Calu3 (cell line): ENCODE measurements at regions not wholly inside any gene's neighbourhood (a gene's known extent, or its start where the extent isn't known, plus 50 kb on each side); places are given as distances from the start of the nearest gene placed in this dataset.

ENCODE experiments used
- BruUV-seq: library from RNA; stranded (reverse); fragments of 400-500 nt; replicated peaks from 2 replicates; lab custom pipeline; 2021; lab: Mats Ljungman, UMichigan
- CTCF ChIA-PET: fragments of 300-600 bp; sonication (Branson Sonifier 250); formaldehyde crosslinking; loops from one replicate; lab custom pipeline; 2022; ENCODE audit warnings: antibody characterized with exemption; lab: Charles Lee
- DNase-seq: peaks from one replicate; pipeline ENCODE4 v3.0.0; 2022
- H3K27ac Mint-ChIP-seq: one replicate; pipeline ENCODE4 v1.8.0; 2022; ENCODE audit warnings: mixed read lengths; ENCODE audit not compliant: unreplicated experiment
- H3K27me3 Mint-ChIP-seq: one replicate; pipeline ENCODE4 v1.8.0; 2022; ENCODE audit warnings: mixed read lengths; ENCODE audit not compliant: unreplicated experiment
- H3K36me3 Mint-ChIP-seq: one replicate; pipeline ENCODE4 v1.8.0; 2022; ENCODE audit warnings: mild to moderate bottlenecking, moderate library complexity, mixed read lengths; ENCODE audit not compliant: insufficient read depth, unreplicated experiment
- H3K4me1 Mint-ChIP-seq: one replicate; pipeline ENCODE4 v1.8.0; 2022; ENCODE audit warnings: mild to moderate bottlenecking, low read depth, mixed read lengths; ENCODE audit not compliant: unreplicated experiment
- H3K4me3 Mint-ChIP-seq: one replicate; pipeline ENCODE4 v1.8.0; 2022; ENCODE audit warnings: mild to moderate bottlenecking, low read depth, moderate library complexity, mixed read lengths; ENCODE audit not compliant: unreplicated experiment
- H3K9me3 Mint-ChIP-seq: one replicate; pipeline ENCODE4 v1.8.0; 2022; ENCODE audit warnings: low read depth, mixed read lengths; ENCODE audit not compliant: unreplicated experiment
- CTCF ChIP-seq: fragments of 200-600 bp; IDR thresholded peaks from one replicate; pipeline ENCODE4 v1.8.0; 2022; ENCODE audit warnings: antibody characterized with exemption; ENCODE audit not compliant: unreplicated experiment
- intact Hi-C: fragments of 100-400 bp; cut with micrococcal nuclease; formaldehyde crosslinking; loops from one replicate; pipeline ENCODE4 v1.10.0; 2022; ENCODE audit not compliant: unreplicated experiment

DNA sequence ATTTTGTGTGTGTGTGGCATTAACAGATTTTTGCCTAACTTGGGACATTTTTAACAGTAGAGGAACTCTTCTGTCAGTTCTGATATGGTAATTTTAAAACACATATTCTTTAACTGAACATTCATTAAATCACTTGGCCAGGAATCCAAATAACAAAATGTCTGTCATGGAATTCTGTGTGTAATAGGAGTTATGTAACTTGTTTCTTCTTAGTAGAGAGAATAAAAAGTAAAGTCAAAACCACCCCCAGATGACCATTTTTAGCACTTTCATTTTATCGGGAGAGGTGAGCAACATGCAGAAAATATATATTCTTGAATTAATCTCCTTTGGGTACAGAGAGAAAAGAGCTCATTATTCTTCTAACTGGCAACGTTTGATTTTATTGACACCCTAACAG is 1740.3 kb downstream of the STIM2 start:
- Mint-ChIP-seq H3K27me3 (no peaks in the 10 kb centered on the region), H3K4me1 (no peaks in the 10 kb centered on the region), H3K36me3 (no peaks in the 10 kb centered on the region), H3K27ac (no peak overlapping the region), H3K4me3 (no peak overlapping the region), H3K9me3 (peaks cover 8% of the 10 kb centered on the region)
- CTCF ChIA-PET, result no interaction called here
- no TSS peak for BruUV-seq
- DNase-seq, result no peak
- no peak for TF ChIP-seq CTCF
- intact Hi-C loops, result no loop called here

DNA sequence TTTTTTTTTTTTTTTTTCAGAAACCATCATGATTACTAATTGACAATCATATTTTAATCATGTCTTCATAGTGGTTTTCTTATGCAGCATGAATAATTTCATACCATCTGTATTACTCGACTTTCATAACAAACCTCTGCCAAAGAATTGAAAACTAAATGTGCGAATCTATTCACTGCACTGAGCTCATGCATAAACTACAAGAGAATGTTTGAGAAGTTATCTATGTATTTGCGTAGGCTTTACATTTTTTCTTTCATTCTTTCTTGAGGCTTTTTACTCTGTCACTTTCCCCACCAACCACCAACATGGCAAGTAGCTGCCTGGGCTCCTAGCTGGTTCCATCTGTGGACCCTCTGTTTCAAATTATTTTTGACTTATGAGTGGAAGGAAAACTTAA is 1761.0 kb downstream of the STIM2 start:
- no peak for DNase-seq
- no peak overlapping the region for H3K27ac Mint-ChIP-seq
- no peak overlapping the region for H3K4me3 Mint-ChIP-seq
- intact Hi-C loops, result no loop called here
- no peaks in the 10 kb centered on the region for H3K27me3 Mint-ChIP-seq
- no peaks in the 10 kb centered on the region for H3K4me1 Mint-ChIP-seq
- no peak for TF ChIP-seq CTCF
- BruUV-seq, result no TSS peak
- peaks cover 6% of the 10 kb centered on the region for H3K9me3 Mint-ChIP-seq
- H3K36me3 Mint-ChIP-seq, result no peaks in the 10 kb centered on the region
- CTCF ChIA-PET, result no interaction called here

DNA sequence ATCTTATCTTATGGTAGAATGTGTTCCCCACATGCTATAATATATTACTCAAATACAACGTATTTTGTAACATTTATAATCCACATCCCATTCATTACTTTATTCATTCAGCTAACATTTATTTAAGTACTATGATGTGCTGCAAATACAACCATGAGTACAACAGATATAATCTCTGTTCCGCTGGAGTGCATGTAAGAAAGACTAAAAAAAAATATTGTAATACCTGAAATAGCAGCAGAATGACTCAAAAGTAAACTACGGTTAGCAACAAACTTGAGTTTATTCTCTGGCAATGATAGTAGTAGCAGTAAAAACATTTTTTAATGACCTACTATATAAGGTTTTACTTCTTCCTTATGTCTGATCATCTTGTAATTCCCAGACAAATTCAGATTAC is 1776.3 kb downstream of the STIM2 start:
- BruUV-seq, result no TSS peak
- Mint-ChIP-seq H3K27me3 (no peaks in the 10 kb centered on the region), H3K36me3 (no peaks in the 10 kb centered on the region), H3K9me3 (no peaks in the 10 kb centered on the region), H3K4me3 (no peak overlapping the region), H3K27ac (no peak overlapping the region), H3K4me1 (no peaks in the 10 kb centered on the region)
- CTCF ChIA-PET, result no interaction called here
- intact Hi-C loops, result no loop called here
- DNase-seq, result no peak
- no peak for TF ChIP-seq CTCF

DNA sequence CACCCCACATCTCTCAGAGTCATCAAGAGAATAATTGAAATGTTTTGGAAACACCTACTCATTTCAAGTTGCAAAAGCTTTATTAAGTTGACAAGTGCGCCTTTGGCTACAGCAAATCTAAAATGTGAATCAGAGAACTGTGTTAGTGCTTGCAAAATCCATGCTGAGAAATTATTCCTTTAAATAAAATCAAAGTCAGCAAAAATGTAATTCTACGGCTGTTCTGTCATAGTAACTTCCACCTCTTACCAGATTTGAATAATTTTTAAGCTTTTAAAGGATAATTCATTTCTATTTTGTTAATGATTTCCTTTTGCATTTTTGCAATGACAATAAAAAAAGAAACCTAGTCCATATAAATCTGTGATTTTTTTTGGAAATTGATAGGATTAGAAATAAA is 1779.1 kb downstream of the STIM2 start:
- no peak for DNase-seq
- no TSS peak for BruUV-seq
- CTCF ChIA-PET, result no interaction called here

More for the DNA sequence above, 1779.1 kb downstream of the STIM2 start:
- no peaks in the 10 kb centered on the region for H3K36me3 Mint-ChIP-seq
- no peaks in the 10 kb centered on the region for H3K27me3 Mint-ChIP-seq
- no peak for TF ChIP-seq CTCF
- H3K4me1 Mint-ChIP-seq, result no peaks in the 10 kb centered on the region
- no peak overlapping the region for H3K27ac Mint-ChIP-seq
- no peak overlapping the region for H3K4me3 Mint-ChIP-seq
- intact Hi-C loops, result no loop called here
- H3K9me3 Mint-ChIP-seq, result no peaks in the 10 kb centered on the region
